Transverse colon (tissue), 4 donors: ENCODE measurements at regions not wholly inside any gene's neighbourhood (a gene's known extent, or its start where the extent isn't known, plus 50 kb on each side); places are given as distances from the start of the nearest gene placed in this dataset.

Experiments used
- DNase-seq: peaks from one replicate; pipeline ENCODE4 v3.0.0-alpha.2; 2019
- H3K27ac ChIP-seq, 4 donors: fragments of 200-600 bp; sonication (generic); 2 replicates each; pipeline ENCODE4 v1.5.1; 2016 to 2018; ENCODE audit warnings: inconsistent platforms in 4 of 4
- H3K27me3 ChIP-seq: fragments of 200-600 bp; sonication (generic); 2 replicates; pipeline ENCODE4 v1.5.1; 2017; ENCODE audit warnings: inconsistent platforms
- H3K36me3 ChIP-seq, 4 donors: fragments of 200-600 bp; sonication (generic); 2 replicates each; pipeline ENCODE4 v1.5.1; 2017 to 2019; ENCODE audit warnings: inconsistent platforms in 4 of 4
- H3K4me1 ChIP-seq, 4 donors: fragments of 200-600 bp; sonication (generic); 2 replicates each; pipeline ENCODE4 v1.5.1; 2017 to 2020; ENCODE audit warnings: inconsistent platforms in 4 of 4
- H3K4me3 ChIP-seq, 4 donors: fragments of 200-600 bp; sonication (generic); 1 replicate in 1 of 4; 2 replicates in 3 of 4; pipeline versions ENCODE4 v1.5.1 to v1.6.1; 2017 to 2019; ENCODE audit warnings: inconsistent platforms in 4 of 4
- H3K9me3 ChIP-seq, 2 donors: fragments of 200-600 bp; sonication (generic); 2 replicates each; pipeline ENCODE4 v1.5.1; 2017 to 2019; ENCODE audit warnings: inconsistent platforms in 2 of 2
- EP300 ChIP-seq: sonication (generic); formaldehyde crosslinking; IDR thresholded peaks from one replicate; pipeline ENCODE4 v1.6.1; 2017; ENCODE audit warnings: antibody characterized with exemption, low read depth
- POLR2A ChIP-seq: fragments of 450-650 bp; IDR thresholded peaks from one replicate; pipeline ENCODE4 v1.6.1; 2016; ENCODE audit warnings: antibody characterized with exemption, mild to moderate bottlenecking, moderate library complexity
- POLR2AphosphoS5 ChIP-seq, 3 donors: sonication (generic); formaldehyde crosslinking; IDR thresholded peaks; one replicate each; pipeline ENCODE4 v1.6.1; 2016; ENCODE audit warnings: antibody characterized with exemption in 3 of 3
- WGBS, 2 donors: methylation state at CpG; one replicate each; pipeline ENCODE4 v1.1.5; 2018; ENCODE audit warnings: low coverage in 1 of 2; 5-methylcytosine and 5-hydroxymethylcytosine counted together
- in situ Hi-C, 4 donors: fragments of 200-750 bp; cut with MboI; loops; one replicate each; pipeline versions ENCODE4 v1.15.0 to v1.15.1; 2017; ENCODE audit warnings: low sequenced_read_pairs in 3 of 4, low pct_ligation_motif_present in 1 of 4, low pct_unique_long_range_greater_than_20kb in 1 of 4
- intact Hi-C: fragments of 100-400 bp; cut with DNase I; formaldehyde crosslinking; loops from one replicate; pipeline ENCODE4 v1.15.1; 2023; ENCODE audit warnings: low total_unique reads
- TF ChIP-seq, protein P1 (sequence below), 5 experiments: fragments of 200-600 bp in 3 of 5; fragments of 450-650 bp in 2 of 5; sonication (generic) in 3 of 5; IDR thresholded peaks; 1 replicate in 2 of 5; 2 replicates in 3 of 5; pipeline ENCODE4 v1.5.1; 2016 to 2017; ENCODE audit warnings: antibody characterized with exemption in 5 of 5, inconsistent platforms in 3 of 5, mild to moderate bottlenecking in 2 of 5, moderate library complexity in 1 of 5

DNA sequence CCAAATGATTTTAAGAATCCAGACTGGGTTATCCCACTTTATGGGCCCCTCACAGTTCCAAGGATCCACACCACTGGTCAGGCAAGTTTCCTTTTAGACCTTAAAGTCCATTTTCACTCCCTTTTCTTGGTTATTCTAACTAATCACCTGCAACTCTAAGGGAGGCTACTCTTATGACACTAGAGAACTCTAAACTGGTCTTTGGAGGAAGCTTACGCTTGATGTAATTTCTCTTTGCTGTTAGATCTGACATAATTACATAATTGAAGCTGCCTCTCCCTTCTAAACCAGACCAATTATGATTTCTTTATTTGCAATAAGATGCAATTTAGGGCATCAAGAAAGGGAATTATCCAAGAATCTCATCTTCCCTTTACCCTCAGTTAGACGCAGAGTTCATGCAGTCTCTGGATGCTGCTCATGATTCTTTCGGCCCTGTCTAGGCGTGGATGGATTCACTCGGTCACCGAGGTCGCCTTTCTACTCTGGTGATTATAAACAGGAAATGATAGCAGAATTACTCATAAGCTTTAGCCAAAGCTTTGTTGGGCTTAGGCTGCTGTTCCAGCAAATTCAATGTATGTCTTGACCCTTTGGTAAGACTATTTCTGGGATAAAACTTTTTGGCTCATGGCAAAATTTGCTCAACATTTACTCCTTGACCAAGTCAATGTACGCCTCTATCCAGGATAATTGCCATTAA lies 130.9 kb upstream of the PRNP start:
- in situ Hi-C loops (no loop called here), intact Hi-C loops (no loop called here)
- no peaks in the 10 kb centered on the region for H3K9me3 ChIP-seq
- no peak for DNase-seq
- H3K4me3 ChIP-seq: no peak overlapping the region
- 62 to 68% methylated on average over 8 of the region's 8 CpGs for WGBS, 2 donors
- no peaks in the 10 kb centered on the region for H3K4me1 ChIP-seq
- TF ChIP-seq POLR2A (no peak), POLR2AphosphoS5 (IDR thresholded peaks at IDR 0.05) (no peak), EP300 (no peak)
- TF ChIP-seq, protein P1, sequence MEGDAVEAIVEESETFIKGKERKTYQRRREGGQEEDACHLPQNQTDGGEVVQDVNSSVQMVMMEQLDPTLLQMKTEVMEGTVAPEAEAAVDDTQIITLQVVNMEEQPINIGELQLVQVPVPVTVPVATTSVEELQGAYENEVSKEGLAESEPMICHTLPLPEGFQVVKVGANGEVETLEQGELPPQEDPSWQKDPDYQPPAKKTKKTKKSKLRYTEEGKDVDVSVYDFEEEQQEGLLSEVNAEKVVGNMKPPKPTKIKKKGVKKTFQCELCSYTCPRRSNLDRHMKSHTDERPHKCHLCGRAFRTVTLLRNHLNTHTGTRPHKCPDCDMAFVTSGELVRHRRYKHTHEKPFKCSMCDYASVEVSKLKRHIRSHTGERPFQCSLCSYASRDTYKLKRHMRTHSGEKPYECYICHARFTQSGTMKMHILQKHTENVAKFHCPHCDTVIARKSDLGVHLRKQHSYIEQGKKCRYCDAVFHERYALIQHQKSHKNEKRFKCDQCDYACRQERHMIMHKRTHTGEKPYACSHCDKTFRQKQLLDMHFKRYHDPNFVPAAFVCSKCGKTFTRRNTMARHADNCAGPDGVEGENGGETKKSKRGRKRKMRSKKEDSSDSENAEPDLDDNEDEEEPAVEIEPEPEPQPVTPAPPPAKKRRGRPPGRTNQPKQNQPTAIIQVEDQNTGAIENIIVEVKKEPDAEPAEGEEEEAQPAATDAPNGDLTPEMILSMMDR (IDR thresholded peaks at IDR 0.05): no peak
- no peaks in the 10 kb centered on the region for H3K36me3 ChIP-seq
- no peaks in the 10 kb centered on the region for H3K27me3 ChIP-seq
- no peak overlapping the region for H3K27ac ChIP-seq

GRCh38 chr20:4554346-4554745 lies 131.9 kb upstream of the PRNP start:
- no peak overlapping the region for H3K27ac ChIP-seq
- in situ Hi-C loops: no loop called here
- DNase-seq: no peak
- intact Hi-C loops: no loop called here
- no peaks in the 10 kb centered on the region for H3K4me1 ChIP-seq
- no peaks in the 10 kb centered on the region for H3K27me3 ChIP-seq
- H3K9me3 ChIP-seq: no peaks in the 10 kb centered on the region
- WGBS, 2 donors: 62 to 72% methylated on average over 5 to 6 of the region's 6 CpGs
- no peaks in the 10 kb centered on the region for H3K36me3 ChIP-seq
- H3K4me3 ChIP-seq: no peak overlapping the region
- TF ChIP-seq POLR2AphosphoS5 (IDR thresholded peaks at IDR 0.05) (no peak), POLR2A (no peak), EP300 (no peak)
- TF ChIP-seq, protein P1 (IDR thresholded peaks at IDR 0.05): no peak

- no peak for DNase-seq
- Histone ChIP-seq H3K4me3 (no peak overlapping the region), H3K27ac (no peak overlapping the region), H3K9me3 (no peaks in the 10 kb centered on the region), H3K36me3 (no peaks in the 10 kb centered on the region), H3K27me3 (no peaks in the 10 kb centered on the region), H3K4me1 (no peaks in the 10 kb centered on the region)
- TF ChIP-seq POLR2AphosphoS5 (IDR thresholded peaks at IDR 0.05) (no peak), POLR2A (no peak), EP300 (no peak)
- TF ChIP-seq, protein P1 (IDR thresholded peaks at IDR 0.05): no peak
- in situ Hi-C loops (no loop called here), intact Hi-C loops (no loop called here)
- WGBS, 2 donors: 77 to 83% methylated on average over 1 of the region's 1 CpG
Observed at GRCh38 chr20:4552075-4552640, 134.1 kb upstream of the PRNP start.

DNA sequence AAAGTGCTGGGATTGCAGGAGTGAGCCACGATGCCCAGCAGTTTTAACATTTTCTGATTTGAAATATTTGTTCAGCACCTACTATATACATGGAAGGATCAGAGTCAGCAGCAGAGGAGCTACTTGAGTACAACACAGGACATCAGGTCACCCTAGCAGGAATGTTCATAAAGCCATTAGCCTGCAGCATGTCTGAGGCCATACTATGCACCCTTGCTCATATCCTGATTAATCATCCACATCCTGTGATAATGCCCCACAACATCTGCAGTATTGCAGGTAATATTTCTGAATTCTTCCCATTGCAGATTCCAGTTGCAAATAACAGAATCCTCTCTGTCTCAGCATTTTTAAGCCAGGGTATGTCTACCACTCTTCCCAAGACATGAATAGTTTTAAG lies 135.5 kb upstream of the PRNP start:
- no peak overlapping the region for H3K27ac ChIP-seq
- no peak for DNase-seq
- no peaks in the 10 kb centered on the region for H3K4me1 ChIP-seq
- H3K4me3 ChIP-seq: no peak overlapping the region
- H3K36me3 ChIP-seq: no peaks in the 10 kb centered on the region
- in situ Hi-C loops (no loop called here), intact Hi-C loops (no loop called here)
- H3K9me3 ChIP-seq: no peaks in the 10 kb centered on the region
- TF ChIP-seq EP300 (no peak), POLR2AphosphoS5 (IDR thresholded peaks at IDR 0.05) (no peak), POLR2A (no peak)
- TF ChIP-seq, protein P1 (IDR thresholded peaks at IDR 0.05): no peak
- H3K27me3 ChIP-seq: no peaks in the 10 kb centered on the region
- WGBS, 2 donors: 67% methylated on average over 1 of the region's 1 CpG; no CpG with 5 or more reads in 1 of the 2 donors
